Heart right ventricle (tissue), 16 donors: ENCODE measurements at regions not wholly inside any gene's neighbourhood (a gene's known extent, or its start where the extent isn't known, plus 50 kb on each side); places are given as distances from the start of the nearest gene placed in this dataset.
"Not testable (repeated sequence)": the region's sequence is repeated elsewhere in the genome, so short reads cannot be mapped to it uniquely, and the experiment has no call there.

Experiments used
- ATAC-seq, 8 donors: fragments of 200-7000 bp; cut with Tn5 transposase; one replicate each; pipeline ENCODE4 v1.9.1; 2020; ENCODE audit warnings: mild to moderate bottlenecking in 8 of 8, moderate library complexity in 8 of 8, moderate number of reproducible peaks in 1 of 8
- DNase-seq, 2 donors: peaks; one replicate each; pipeline ENCODE4 v3.0.0-alpha.2; 2020
- H3K27ac ChIP-seq, 10 donors: fragments of 200-600 bp; sonication (generic) in 2 of 10; one replicate each; pipeline versions ENCODE4 v1.5.0 to v1.8.0; 2020 to 2022; ENCODE audit warnings: mild to moderate bottlenecking in 3 of 10
- H3K27me3 ChIP-seq, 7 donors: fragments of 200-600 bp; one replicate each; pipeline ENCODE4 v1.8.0; 2021 to 2022; ENCODE audit warnings: mild to moderate bottlenecking in 2 of 7
- H3K36me3 ChIP-seq, 9 donors: fragments of 200-600 bp; sonication (generic) in 1 of 9; one replicate each; pipeline versions ENCODE4 v1.5.0 to v1.8.0; 2020 to 2022; ENCODE audit warnings: mild to moderate bottlenecking in 2 of 9
- H3K4me1 ChIP-seq, 9 donors: fragments of 200-600 bp; sonication (generic) in 1 of 9; one replicate each; pipeline versions ENCODE4 v1.5.0 to v1.8.0; 2020 to 2022; ENCODE audit warnings: mild to moderate bottlenecking in 4 of 9
- H3K4me3 ChIP-seq, 10 donors: fragments of 200-600 bp; sonication (generic) in 2 of 10; one replicate each; pipeline versions ENCODE4 v1.5.0 to v1.8.0; 2020 to 2022; ENCODE audit warnings: mild to moderate bottlenecking in 7 of 10, moderate library complexity in 2 of 10
- H3K9me3 ChIP-seq, 11 donors: fragments of 200-600 bp in 10 of 11; sonication (generic) in 2 of 11; one replicate each; pipeline versions ENCODE4 v1.5.0 to v1.8.0; 2013 to 2022; ENCODE audit warnings: mild to moderate bottlenecking in 2 of 11, control low read depth in 1 of 11, moderate library complexity in 1 of 11
- WGBS, 2 donors: extraction: QIAGEN DNeasy Blood & Tissue Kit; methylation state at CpG; one replicate each; pipeline ENCODE4 v1.1.7; 2013; ENCODE audit warnings: inconsistent platforms in 1 of 2; 5-methylcytosine and 5-hydroxymethylcytosine counted together
- intact Hi-C, 10 donors: fragments of 100-400 bp; cut with DNase I; formaldehyde crosslinking; loops; one replicate each; pipeline versions ENCODE4 v1.11.1 to v1.14.2; 2022
- TF ChIP-seq, protein P1 (sequence below), 9 donors: fragments of 200-600 bp; sonication (generic) in 2 of 9; IDR thresholded peaks; one replicate each; pipeline versions ENCODE4 v1.5.0 to v1.8.0; 2021 to 2022; ENCODE audit warnings: antibody characterized with exemption in 9 of 9, mild to moderate bottlenecking in 5 of 9, moderate library complexity in 1 of 9
- donor health status: Arrhythmogenic right ventricular cardiomyopathy.
- donor health status: ischemic (EF 13 %, LVEDD 7.1; RV severe dilation, severe dysfunction).
- donor health status: healthy with polysubstance abuse.
- donor health status: DM: no; HTN: yes; CAD: no.
- donor health status: DM: no; HTN: no; CAD: no.
- donor health status: ischemic (EF 25% LVEDD 6.9; RV normal size, moderate dysfunction).
- donor health status: ischemic (EF 25% LVEDD 5.7; RV mildly dilated, moderate dysfunction).
- donor health status: healthy.
- donor health status: DM: yes; HTN: yes; CAD: no.
- donor health status: Ischemic cardiomyopathy.
- donor health status: ischemic (EF 35%, LVEDD 5.7; RV mildly dilated, moderate dysfunction).
- donor health status: nonischemic (EF 11% LVEDD 7.7; RV severe dilation, severe dysfunction).
- donor health status: DM: yes; HTN: yes; CAD: no.
- donor health status: PGD.
- donor health status: ischemic (EF 29% LVEDD 5.4; RV normal size, mild dysfunction).
- donor health status: nonischemic (EF 23%, LVEDD 6.1; RV moderate dilation, normal function).

DNA sequence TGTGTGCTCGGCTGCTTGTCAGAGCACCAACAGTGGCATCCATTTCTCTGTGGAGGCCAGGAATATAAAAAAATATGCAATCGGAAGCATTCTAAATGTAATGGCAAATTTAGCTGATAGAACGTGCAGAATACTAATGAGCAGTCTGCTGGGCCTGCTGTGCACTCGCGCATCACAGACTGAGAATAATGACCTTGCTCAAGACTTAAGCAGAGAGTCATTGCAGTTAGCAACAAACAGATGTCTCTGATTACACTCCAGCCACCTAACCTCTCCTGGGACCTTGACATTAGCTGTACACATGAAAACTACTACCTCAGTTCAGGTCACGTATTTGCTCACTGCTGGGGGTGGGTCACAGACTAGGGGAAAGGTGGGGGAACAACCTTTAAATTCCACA, 269.2 kb upstream of the DAAM1 start:
- peaks cover 0 to 8% (median 0%) of the 10 kb centered on the region in 7 donors for H3K27me3 ChIP-seq
- H3K9me3 ChIP-seq, result no peaks in the 10 kb centered on the region
- ATAC-seq, result no peak
- no peak overlapping the region for H3K27ac ChIP-seq
- TF ChIP-seq, protein P1, sequence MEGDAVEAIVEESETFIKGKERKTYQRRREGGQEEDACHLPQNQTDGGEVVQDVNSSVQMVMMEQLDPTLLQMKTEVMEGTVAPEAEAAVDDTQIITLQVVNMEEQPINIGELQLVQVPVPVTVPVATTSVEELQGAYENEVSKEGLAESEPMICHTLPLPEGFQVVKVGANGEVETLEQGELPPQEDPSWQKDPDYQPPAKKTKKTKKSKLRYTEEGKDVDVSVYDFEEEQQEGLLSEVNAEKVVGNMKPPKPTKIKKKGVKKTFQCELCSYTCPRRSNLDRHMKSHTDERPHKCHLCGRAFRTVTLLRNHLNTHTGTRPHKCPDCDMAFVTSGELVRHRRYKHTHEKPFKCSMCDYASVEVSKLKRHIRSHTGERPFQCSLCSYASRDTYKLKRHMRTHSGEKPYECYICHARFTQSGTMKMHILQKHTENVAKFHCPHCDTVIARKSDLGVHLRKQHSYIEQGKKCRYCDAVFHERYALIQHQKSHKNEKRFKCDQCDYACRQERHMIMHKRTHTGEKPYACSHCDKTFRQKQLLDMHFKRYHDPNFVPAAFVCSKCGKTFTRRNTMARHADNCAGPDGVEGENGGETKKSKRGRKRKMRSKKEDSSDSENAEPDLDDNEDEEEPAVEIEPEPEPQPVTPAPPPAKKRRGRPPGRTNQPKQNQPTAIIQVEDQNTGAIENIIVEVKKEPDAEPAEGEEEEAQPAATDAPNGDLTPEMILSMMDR (IDR thresholded peaks at IDR 0.05), result no peak
- 85 to 89% methylated on average over 6 of the region's 6 CpGs for WGBS, 2 donors
- H3K4me3 ChIP-seq, result no peak overlapping the region
- intact Hi-C loops, result no loop called here
- no peaks in the 10 kb centered on the region for H3K4me1 ChIP-seq
- no peak for DNase-seq
- no peaks in the 10 kb centered on the region for H3K36me3 ChIP-seq

DNA sequence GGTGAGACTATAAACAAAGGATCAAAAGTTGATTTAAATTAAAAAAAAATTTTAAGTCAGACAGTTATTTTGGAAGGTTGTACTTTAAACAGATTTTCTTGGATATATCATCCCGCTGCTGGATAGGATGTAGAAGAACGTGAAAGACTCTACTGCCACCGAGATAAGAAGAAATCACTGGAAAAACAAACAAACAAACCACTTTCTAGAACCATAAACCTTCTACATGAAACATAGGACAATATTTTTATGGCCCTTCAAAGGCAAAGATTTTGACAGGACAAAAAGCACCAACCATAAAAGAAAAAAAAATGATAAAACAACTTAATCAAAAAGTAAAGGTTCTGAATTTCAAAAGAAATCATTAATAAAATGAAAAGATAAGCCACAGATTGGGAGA, 268.2 kb upstream of the DAAM1 start:
- no peak for ATAC-seq
- peaks cover 0 to 6% (median 0%) of the 10 kb centered on the region in 11 donors for H3K9me3 ChIP-seq
- intact Hi-C loops, result no loop called here
- WGBS, 2 donors, result 54 to 67% methylated on average over 3 of the region's 3 CpGs
- DNase-seq, result no peak
- H3K36me3 ChIP-seq, result no peaks in the 10 kb centered on the region
- no peaks in the 10 kb centered on the region for H3K4me1 ChIP-seq
- no peak overlapping the region for H3K27ac ChIP-seq
- TF ChIP-seq, protein P1 (IDR thresholded peaks at IDR 0.05), result no peak
- H3K4me3 ChIP-seq, result no peak overlapping the region
- peaks cover 0 to 8% (median 0%) of the 10 kb centered on the region in 7 donors for H3K27me3 ChIP-seq

DNA sequence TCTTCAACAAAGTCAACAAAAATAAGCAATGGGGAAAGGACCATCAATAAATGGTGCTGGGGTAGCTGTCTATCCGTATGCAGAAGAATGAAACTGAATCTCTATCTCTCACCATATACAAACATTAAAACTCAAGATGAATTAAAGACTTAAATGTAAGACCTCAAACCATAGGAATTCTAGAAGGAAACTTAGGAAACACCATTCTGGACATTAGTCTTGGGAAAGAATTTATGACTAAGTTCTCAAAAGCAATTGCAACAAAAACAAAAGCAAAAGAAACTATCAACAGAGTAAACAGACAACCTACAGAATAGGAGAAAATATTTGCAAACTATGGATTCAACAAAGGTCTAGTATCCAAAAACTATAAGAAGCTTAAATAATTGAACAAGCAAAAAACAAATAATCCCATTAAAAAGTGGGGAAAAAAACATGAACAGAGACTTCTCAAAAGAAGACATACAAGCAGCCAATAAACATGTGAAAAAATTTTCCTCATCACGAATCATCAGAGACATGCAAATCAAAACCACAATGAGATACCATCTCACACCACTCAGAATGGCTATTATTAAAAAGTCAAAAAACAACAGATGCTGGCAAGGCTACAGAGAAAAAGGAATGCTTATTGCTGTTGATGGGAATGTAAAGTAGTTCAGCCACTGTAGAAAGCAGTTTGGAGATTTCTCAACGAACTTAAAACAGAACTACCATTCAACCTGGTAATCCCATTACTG, 266.1 kb upstream of the DAAM1 start:
- H3K4me1 ChIP-seq, H3K27me3 ChIP-seq, H3K27ac ChIP-seq, ATAC-seq, DNase-seq, H3K36me3 ChIP-seq, H3K4me3 ChIP-seq, intact Hi-C loops: not testable (repeated sequence)
- H3K9me3 ChIP-seq, result peaks cover 0 to 14% (median 0%) of the 10 kb centered on the region in 11 donors
- 80 to 85% methylated on average over 3 of the region's 3 CpGs for WGBS, 2 donors

DNA sequence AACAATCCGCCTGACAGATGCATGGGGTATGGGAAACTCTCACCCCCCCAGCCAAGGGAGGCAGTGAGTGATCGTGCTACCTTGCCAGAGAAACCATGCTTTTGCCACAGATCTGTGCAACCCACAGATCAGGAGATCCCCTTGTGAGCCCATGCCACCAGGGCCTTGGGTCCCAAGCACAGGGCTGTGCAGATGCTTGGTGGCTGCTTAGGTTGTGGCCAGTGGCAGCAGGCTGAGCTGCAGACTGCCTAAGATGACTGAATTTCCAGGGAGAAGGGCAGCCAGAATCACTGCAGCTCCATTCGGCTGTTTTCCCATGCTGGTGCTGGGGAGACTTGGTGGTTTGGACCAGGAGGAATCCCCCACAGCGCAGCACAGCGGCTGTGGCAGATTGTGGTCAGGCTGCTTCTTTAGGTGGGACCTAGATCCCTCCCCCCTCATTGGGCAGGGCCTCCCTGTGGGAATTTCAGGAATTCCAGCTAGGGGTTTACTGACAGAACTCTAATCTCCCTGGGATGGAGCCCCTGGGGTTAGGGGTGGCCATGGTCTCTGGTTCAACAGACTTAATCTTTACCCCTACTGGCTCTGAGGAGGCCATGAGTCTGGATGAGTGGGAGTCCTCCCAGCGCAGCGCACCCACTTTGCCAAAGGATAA, 264.6 kb upstream of the DAAM1 start:
- DNase-seq (no peak), ATAC-seq (no peak)
- no peak overlapping the region for H3K27ac ChIP-seq
- WGBS, 2 donors, result 83% methylated on average over 7 of the region's 7 CpGs
- no peaks in the 10 kb centered on the region for H3K36me3 ChIP-seq
- no peaks in the 10 kb centered on the region for H3K4me1 ChIP-seq
- H3K27me3 ChIP-seq, result no peaks in the 10 kb centered on the region
- no peak overlapping the region for H3K4me3 ChIP-seq
- peaks cover 0 to 14% (median 0%) of the 10 kb centered on the region in 11 donors for H3K9me3 ChIP-seq
- intact Hi-C loops, result no loop called here
- TF ChIP-seq, protein P1 (IDR thresholded peaks at IDR 0.05), result no peak

DNA sequence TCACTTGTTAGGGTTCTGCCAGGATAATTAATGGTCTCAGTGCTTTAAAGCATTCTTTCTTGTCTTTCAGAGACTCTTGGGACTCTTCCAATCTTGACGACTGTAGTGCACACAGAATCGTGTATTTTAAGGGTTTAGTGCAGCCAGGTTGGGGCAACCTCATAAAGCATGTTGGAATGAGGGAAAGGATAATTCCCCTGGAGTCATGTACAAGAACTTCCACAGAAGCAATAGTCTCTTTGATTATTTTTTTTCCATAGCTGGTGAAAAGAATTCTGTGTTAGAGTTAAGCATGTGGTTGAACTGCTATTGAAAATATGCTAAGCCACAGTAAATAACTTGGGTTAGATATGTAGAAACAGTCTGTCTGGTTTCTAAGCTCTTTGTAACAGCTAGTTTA, 246.8 kb upstream of the DAAM1 start:
- no peaks in the 10 kb centered on the region for H3K4me1 ChIP-seq
- H3K9me3 ChIP-seq, result peaks cover 0 to 20% (median 0%) of the 10 kb centered on the region in 11 donors
- no peak overlapping the region for H3K27ac ChIP-seq
- TF ChIP-seq, protein P1 (IDR thresholded peaks at IDR 0.05), result no peak
- H3K36me3 ChIP-seq, result no peaks in the 10 kb centered on the region
- no peak for DNase-seq
- 34 to 46% methylated on average over 2 of the region's 2 CpGs for WGBS, 2 donors
- no peak overlapping the region for H3K4me3 ChIP-seq
- H3K27me3 ChIP-seq, result peaks cover 0 to 4% (median 0%) of the 10 kb centered on the region in 7 donors
- ATAC-seq, result no peak
- intact Hi-C loops, result no loop called here
